ENCODE measurements at regions not wholly inside any gene's neighbourhood (a gene's known extent, or its start where the extent isn't known, plus 50 kb on each side); places are given as distances from the start of the nearest gene placed in this dataset.

DNA sequence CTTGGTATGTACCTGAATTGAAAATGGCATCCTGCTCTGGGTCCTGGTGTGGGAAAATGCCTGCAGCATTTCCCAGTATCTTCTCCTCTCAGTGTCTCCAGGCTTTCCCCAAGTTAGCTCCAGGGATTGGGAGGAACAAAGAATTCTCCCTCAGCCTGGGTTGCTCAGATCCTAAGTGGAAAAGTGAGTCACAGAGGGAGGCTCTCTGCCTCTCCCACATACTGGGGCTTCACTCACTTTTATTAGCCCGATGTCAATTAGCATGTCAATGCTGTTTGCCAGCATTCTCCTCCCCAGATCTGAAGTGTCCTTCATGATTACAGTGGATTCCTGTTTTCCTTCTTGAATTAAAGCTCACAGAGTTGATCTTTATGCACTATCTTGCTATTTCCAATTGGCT is 655.0 kb downstream of the EPHA3 start:
- FAIRE-seq = no peak

DNA sequence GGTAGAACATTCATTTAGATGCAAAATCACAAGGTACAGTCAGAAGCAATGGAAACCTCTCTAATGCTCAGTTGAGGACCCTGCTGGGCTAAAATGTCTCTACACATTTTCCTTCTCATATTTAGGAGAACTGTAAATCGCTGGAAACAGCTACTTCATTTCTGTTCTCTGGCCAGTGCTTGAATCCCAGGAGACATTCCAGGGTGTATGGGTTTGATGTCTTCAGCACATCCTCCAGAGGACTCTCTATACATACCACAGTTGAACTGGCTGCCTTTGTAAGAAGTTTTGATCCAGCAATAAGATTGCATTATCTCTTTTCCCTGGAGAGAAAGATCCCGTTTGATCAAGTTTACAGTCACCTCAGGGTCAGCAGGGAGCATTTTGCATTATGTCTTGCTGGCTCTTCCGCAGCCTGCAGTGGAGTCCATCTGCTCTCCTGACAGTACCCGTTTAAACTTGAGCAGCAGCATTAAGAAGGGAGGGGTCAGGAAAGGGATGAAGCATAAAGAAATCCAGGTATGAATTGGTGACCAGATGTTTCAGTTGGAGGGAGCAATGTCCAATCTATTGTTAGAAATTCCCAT is 676.0 kb downstream of the EPHA3 start:
- ATAC-seq (no peak), FAIRE-seq (no peak), DNase-seq (ENCODE audit: low read depth in 1 of 2, low spot score in 1 of 2) (no peak)
- CTCF ChIA-PET = no interaction called here
- Histone ChIP-seq H3K4me1 (no peaks in the 10 kb centered on the region), H3K4me3 (no peak overlapping the region), H3K27ac (no peak overlapping the region), H3K9me3 (0 out of 3 replicates have a peak, but pooled peaks cover 2% of the 10 kb centered on the region), H3K4me2 (no peak overlapping the region)
- TF ChIP-seq SMC3 (IDR thresholded peaks at IDR 0.05) (no peak), FOXS1 (CRISPR knock-in tag; IDR thresholded peaks at IDR 0.05) (no peak), POLR2A (IDR thresholded peaks at IDR 0.05; ENCODE audit: low read length) (no peak), RARB (CRISPR knock-in tag; IDR thresholded peaks at IDR 0.05) (no peak), HOXB13 (CRISPR knock-in tag; IDR thresholded peaks at IDR 0.05; ENCODE audit: low read depth) (no peak), CBX2 (IDR thresholded peaks at IDR 0.05; ENCODE audit: borderline replicate concordance, low read depth) (no peak), ZC3H11A (IDR thresholded peaks at IDR 0.05) (no peak), E2F6 (IDR thresholded peaks at IDR 0.05; ENCODE audit: borderline replicate concordance, low read depth) (no peak), ESRRA (IDR thresholded peaks at IDR 0.05; ENCODE audit: borderline replicate concordance, low read length) (no peak), TFCP2L1 (CRISPR knock-in tag; IDR thresholded peaks at IDR 0.05) (no peak)
- TF ChIP-seq, protein P1, sequence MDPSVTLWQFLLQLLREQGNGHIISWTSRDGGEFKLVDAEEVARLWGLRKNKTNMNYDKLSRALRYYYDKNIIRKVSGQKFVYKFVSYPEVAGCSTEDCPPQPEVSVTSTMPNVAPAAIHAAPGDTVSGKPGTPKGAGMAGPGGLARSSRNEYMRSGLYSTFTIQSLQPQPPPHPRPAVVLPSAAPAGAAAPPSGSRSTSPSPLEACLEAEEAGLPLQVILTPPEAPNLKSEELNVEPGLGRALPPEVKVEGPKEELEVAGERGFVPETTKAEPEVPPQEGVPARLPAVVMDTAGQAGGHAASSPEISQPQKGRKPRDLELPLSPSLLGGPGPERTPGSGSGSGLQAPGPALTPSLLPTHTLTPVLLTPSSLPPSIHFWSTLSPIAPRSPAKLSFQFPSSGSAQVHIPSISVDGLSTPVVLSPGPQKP (IDR thresholded peaks at IDR 0.05; ENCODE audit: low read depth, low read length) = no peak
- 3% methylated on average over 4 of the region's 4 CpGs for WGBS (ENCODE audit: missing lambda C conversion rate)
- POLR2A ChIA-PET = no interaction called here

More for the DNA sequence above, 655.0 kb downstream of the EPHA3 start:
- no peak for DNase-seq (ENCODE audit: low read depth in 1 of 2, low spot score in 1 of 2)
- TF ChIP-seq, protein P2, sequence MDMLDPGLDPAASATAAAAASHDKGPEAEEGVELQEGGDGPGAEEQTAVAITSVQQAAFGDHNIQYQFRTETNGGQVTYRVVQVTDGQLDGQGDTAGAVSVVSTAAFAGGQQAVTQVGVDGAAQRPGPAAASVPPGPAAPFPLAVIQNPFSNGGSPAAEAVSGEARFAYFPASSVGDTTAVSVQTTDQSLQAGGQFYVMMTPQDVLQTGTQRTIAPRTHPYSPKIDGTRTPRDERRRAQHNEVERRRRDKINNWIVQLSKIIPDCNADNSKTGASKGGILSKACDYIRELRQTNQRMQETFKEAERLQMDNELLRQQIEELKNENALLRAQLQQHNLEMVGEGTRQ (IDR thresholded peaks at IDR 0.05) = no peak
- no peak for TF ChIP-seq RCOR1 (IDR thresholded peaks at IDR 0.05; ENCODE audit: low read depth, low read length)
- TF ChIP-seq TFCP2L1 (CRISPR knock-in tag; IDR thresholded peaks at IDR 0.05) = no peak
- Histone ChIP-seq H3K4me1 (no peaks in the 10 kb centered on the region), H3K27ac (no peak overlapping the region), H3K9me3 (peaks cover 5% of the 10 kb centered on the region; the same call in 1 of the 3 replicates), H3K4me3 (no peak overlapping the region), H3K4me2 (no peak overlapping the region)
- ATAC-seq = no peak
- WGBS (ENCODE audit: missing lambda C conversion rate) = 0% methylated on average over 1 of the region's 1 CpG
- ChIA-PET CTCF (no interaction called here), POLR2A (no interaction called here)

- POLR2A ChIA-PET = no interaction called here
- ATAC-seq = no peak
Observed at GRCh38 chr3:89787485-89787884, 680.1 kb downstream of the EPHA3 start.

More at GRCh38 chr3:89787485-89787884, 680.1 kb downstream of the EPHA3 start:
- H3K9me3 ChIP-seq = no peaks in the 10 kb centered on the region; the same call in 2 of the 3 replicates
- H3K4me1 ChIP-seq = no peaks in the 10 kb centered on the region
- DNase-seq (ENCODE audit: low read depth in 1 of 2, low spot score in 1 of 2) (no peak), FAIRE-seq (no peak)
- no peak overlapping the region for H3K27ac ChIP-seq
- no peak overlapping the region for H3K4me3 ChIP-seq
- no peak overlapping the region for H3K4me2 ChIP-seq
- CTCF ChIA-PET = no interaction called here
- 13% methylated on average over 5 of the region's 5 CpGs for WGBS (ENCODE audit: missing lambda C conversion rate)
- TF ChIP-seq HOXB5 (CRISPR knock-in tag; IDR thresholded peaks at IDR 0.05) (no peak), RCOR1 (IDR thresholded peaks at IDR 0.05; ENCODE audit: low read depth, low read length) (no peak), MAZ (IDR thresholded peaks at IDR 0.05; ENCODE audit: borderline replicate concordance, low read depth, low read length) (no peak), SREBF2 (IDR thresholded peaks at IDR 0.05) (no peak), ZFP36 (IDR thresholded peaks at IDR 0.05; ENCODE audit: borderline replicate concordance, partially characterized antibody) (no peak), NR3C1 (IDR thresholded peaks at IDR 0.05) (no peak), TP53 (CRISPR knock-in tag; IDR thresholded peaks at IDR 0.05) (no peak), HMGXB4 (CRISPR knock-in tag; IDR thresholded peaks at IDR 0.05; ENCODE audit: borderline replicate concordance) (no peak), ZNF302 (CRISPR knock-in tag; IDR thresholded peaks at IDR 0.05) (no peak), CHD4 (IDR thresholded peaks at IDR 0.05; ENCODE audit: borderline replicate concordance) (no peak), SMC3 (IDR thresholded peaks at IDR 0.05) (no peak), GATA3 (IDR thresholded peaks at IDR 0.05; ENCODE audit: borderline replicate concordance) (no peak), RARB (CRISPR knock-in tag; IDR thresholded peaks at IDR 0.05) (no peak), E2F6 (IDR thresholded peaks at IDR 0.05; ENCODE audit: borderline replicate concordance, low read depth) (no peak), JUN (IDR thresholded peaks at IDR 0.05) (no peak), ATOH8 (CRISPR knock-in tag; IDR thresholded peaks at IDR 0.05; ENCODE audit: low read depth) (no peak), FOXS1 (CRISPR knock-in tag; IDR thresholded peaks at IDR 0.05) (no peak)
- TF ChIP-seq, protein P1 (IDR thresholded peaks at IDR 0.05; ENCODE audit: low read depth, low read length) = no peak
